GM19043 (cell line): ENCODE measurements at regions not wholly inside any gene's neighbourhood (a gene's known extent, or its start where the extent isn't known, plus 50 kb on each side); places are given as distances from the start of the nearest gene placed in this dataset.
A peak's percentile ranks its signal among the peaks of the same experiment; 100 is the strongest.

ENCODE experiments used
- ATAC-seq: cut with Tn5 transposase; IDR thresholded peaks from one replicate; pipeline ENCODE4 v1.9.1; 2021; ENCODE audit warnings: low read depth; ENCODE audit not compliant: unreplicated experiment

DNA sequence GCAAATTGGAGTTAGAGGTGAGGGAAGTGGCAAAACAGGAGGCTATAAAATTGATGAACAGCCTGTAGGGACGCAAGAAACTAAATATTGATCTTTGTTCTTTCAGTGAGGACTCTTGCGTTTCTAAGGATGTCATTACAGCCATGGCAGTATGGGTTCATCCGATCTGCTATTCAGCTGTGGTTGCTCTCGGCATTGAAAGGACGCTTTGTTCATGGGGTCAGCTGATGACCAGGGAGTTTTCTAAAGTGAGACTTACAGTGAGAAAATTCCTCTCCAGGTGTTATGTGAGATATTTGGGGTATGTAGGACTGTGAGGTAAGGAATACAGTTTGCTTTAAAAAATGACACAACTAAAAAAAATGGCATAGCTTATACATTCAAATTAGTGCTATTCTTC, 52.7 kb upstream of the PELI1 start:
- ATAC-seq, result no peak

GRCh38 chr2:64201151-64201550, 56.9 kb upstream of the PELI1 start:
- ATAC-seq, result no peak

- no peak for ATAC-seq
Observed at GRCh38 chr2:64202206-64202845, 58.1 kb upstream of the PELI1 start.

DNA sequence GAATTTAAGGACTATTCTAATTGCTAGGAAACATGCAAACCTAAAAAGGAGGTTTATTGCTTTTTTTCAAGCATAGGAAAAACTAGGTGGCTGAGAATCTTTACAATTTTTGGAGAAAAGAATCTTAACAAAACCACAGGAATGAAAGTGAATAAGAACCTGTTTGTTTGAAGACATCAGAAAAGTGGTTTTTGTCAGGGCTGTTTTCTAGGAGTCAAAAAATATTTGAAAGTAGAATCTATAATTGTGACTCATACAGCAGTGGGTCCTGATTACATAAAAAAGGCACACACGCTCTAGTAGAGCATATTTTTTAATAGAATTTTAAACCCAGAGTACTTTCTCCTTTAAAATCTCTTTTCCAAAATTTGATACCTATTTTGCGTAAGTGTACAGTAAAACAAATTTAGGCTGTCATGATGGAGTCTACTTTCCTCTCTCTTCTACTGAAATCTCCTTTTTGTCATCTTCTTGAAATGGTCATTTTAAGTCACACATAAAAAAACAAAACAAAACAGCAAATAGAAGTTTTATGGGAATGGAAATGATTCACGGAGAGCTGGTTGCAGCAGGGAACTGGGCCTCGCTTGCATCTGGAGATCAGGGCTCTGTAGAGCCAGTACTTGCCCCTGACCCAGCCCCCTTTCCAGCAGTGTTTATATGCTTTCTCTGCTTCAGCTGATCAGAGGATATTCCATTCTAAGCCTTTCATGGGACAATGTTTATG, 59.1 kb upstream of the PELI1 start:
- no peak for ATAC-seq

DNA sequence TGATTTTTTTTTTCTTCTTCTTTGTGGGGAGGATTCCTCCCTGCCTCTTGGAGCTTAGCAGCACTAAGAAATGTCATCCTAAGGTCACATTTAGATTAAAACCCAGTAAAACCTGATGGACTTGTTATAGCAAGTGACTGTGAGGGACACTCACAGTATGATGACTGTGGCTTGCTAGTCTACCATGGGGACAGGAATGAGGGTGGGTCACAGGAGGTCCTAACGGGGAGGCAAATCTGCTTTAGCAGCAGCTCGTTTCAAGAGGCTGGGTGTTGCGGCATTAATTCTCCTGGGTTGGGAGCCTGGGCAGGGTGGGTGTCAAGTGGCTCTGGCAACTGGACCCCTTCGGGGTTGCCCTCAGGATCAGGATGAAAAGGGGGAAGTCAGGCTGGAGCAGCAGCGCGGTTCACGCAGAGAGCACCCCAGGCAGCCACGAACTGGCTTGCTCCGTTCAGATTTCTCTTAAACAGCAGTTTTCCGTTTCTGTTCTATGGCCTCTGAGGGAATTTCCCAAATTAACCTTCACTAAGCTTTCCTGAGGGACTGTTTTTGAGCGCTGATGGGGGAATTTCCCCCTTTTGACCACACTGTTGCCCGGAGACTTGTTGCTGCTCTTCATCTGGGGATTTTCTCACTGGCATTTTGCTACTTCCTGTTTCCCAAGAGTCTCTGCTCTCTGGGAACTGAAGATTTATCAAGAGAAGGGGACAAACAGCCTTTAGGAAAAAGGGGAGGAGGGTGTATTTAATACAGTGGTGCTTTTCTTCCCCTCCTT, 59.8 kb upstream of the PELI1 start:
- ATAC-seq, result peak; percentile 52

DNA sequence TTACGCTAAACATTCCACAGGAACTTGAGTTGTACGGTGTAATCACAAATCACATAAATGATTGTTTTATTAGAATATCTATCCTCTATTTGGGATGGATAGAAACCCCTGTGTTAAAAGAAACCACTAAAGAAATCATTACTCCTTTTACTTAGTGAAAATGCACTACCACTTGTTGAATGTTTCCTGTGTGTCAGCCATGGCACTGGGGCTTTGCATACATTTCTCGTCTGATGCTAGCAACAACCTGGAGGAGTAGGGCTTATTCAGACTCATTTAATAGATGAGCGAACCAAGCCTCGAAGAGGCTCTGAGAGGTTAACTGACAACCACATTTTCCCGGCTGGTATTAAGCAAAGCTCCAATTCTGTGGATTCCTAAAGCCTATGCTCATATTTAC, 60.5 kb upstream of the PELI1 start:
- no peak for ATAC-seq

DNA sequence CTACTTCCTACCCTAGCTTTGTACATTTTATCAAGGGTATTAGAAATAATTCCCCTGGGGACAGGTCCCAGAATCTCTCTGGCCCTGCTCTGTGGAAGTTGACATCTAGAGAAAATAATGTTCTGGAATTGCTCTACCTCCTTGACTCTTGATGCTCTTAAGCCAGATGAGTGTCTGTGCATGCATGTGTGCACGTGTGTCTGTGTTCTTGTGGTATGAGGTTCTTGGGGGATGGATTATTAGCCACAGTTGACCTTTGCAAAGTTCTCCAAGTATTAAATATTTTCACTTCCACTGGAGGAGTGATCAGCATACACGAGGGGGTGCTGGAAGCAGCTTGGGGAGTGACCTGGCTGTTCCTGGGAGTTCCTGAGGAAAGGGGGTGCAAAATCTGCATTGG, 61.2 kb upstream of the PELI1 start:
- ATAC-seq, result no peak

DNA sequence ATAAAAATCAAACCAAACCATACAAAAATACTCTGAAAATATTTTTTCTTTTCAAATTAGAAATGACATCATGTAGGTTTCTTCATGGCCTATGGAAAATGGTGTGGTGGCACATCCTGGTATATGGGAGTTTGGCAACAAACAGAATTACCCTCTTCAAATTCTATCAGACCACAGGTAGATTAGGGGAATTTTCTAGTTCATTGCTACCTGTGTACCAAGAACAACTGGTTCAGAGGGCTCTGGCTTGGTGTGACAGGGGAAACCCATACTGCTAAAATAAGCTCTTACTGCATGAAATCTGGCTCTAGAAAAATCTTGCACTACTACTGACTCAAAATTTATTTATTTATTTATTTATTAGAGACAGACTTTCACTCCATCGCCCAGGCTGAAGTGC, 63.4 kb upstream of the PELI1 start:
- ATAC-seq, result no peak

DNA sequence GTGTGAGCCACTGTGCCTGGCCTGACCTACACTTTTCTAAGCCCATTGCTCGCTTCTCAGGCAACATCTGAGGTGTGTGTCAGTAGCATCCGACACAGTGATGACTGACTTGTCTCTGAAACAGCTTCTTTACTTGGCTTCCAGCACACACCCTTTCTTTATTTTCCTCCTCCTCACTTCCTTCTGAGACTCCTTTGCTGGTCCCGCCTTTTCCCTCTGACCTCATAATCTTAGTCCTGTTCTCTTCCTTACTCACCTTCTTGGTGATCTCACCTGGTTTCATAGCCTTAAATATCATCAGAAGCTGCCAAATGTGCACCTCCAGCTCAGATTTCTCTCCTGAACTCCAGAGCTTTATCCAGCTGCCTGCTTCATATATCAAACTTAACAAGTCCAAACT, 66.6 kb upstream of the PELI1 start:
- ATAC-seq, result no peak

DNA sequence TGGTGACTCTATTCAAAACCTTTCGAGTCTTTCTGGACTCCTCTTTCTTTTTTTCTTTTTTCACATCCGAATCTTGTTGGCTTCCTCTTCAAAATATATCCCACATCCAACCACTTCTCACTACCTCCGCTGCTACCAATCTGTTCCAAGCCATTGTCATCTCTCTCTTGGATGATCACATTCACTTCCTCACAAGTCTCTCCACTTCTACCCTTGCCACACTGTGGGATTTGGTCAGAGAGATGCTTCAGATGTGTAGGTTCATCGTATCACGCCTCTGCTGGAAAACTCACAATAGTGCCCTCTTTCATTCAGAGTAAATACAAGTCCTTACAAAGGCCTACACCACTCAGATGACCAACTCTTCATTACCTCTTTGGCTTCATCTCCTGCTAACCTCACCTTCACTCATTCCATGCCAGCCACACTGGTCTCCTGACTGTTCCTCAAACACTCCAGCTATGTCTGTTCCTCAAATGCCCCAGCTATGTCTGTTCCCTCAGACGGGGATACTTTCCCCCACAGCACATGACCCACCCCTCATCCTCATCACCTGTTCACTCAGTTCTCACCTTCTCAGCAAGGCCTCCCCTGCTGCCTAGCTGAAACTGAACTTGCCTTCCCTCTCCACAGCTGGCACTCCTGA, 67.2 kb upstream of the PELI1 start:
- no peak for ATAC-seq

DNA sequence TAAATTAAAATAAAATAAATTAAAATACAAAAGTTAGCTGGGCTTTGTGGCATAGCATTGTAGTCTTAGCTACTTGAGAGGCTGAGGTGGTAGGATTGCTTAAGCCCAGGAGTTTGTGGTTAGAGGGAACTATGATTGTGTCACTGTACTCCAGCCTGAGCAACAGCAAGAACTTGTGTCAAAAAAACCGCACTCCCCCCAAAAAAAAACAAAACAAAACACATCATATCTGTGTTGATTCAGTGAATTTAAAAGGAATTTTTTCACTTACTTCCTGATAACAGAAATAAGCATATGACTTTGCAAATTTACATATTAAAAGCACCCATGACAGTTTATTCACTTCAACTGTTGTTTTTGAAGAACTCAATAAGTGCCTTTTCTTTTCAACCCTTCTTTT, 68.1 kb upstream of the PELI1 start:
- no peak for ATAC-seq

DNA sequence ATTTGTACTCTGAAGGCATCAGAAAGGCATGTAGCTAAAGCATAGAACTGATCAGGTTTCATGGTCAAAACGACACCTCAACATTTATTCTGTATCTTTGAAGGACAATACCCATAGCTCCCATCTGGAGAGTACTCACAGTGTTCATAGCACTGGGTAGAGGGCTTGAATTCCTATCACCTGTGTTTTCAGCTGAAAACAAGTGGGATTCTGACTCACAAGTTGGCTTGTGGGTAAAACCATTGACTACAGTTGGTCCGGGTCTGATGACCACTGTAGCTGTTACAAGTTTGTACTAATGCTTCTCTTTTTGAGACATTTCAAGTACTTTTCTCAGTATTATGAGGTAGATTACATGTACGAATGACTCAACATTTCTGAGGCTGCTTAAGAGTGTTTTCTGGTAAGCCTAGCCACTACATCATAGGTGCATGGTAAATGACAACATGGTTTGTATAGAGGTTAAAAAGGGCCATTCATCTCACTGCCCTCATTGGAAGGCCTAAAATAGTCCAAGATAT, 68.6 kb upstream of the PELI1 start:
- ATAC-seq, result no peak

GRCh38 chr2:64213532-64214275, 69.5 kb upstream of the PELI1 start:
- peak; percentile 44 for ATAC-seq

- ATAC-seq, result peak; percentile 50
Observed at GRCh38 chr2:64214281-64215115, 70.3 kb upstream of the PELI1 start.

DNA sequence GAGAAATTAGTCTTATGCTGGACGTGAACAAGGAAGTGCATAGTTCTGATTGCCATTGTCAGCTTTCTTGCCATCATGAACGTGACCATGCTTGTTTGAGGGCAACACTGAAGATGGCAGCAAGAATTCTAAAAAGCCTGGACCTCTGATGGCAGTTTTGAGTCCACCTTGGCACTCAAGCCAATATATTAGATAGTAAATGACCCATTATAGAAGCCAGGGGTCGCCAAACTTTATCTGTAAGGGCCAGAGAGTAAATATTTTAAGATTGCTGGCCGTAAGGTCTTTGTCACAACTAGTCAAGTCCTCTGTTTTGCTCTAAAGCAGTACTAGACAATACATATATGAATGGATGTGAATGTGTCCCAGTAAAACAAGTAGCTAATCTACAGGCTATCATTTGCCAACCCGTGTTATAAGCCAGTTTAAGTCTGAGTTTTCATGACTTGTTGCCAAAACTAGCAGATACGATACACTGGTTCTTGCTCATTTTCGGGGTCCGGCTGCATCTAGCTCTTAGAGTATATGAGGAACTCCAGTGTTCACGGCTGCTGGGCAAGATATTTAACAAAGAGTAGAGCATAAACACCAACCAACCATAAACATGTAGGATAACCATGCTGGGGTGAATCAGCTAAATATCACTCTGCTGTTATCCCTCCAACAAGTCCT, 73.1 kb upstream of the PELI1 start:
- ATAC-seq, result no peak

DNA sequence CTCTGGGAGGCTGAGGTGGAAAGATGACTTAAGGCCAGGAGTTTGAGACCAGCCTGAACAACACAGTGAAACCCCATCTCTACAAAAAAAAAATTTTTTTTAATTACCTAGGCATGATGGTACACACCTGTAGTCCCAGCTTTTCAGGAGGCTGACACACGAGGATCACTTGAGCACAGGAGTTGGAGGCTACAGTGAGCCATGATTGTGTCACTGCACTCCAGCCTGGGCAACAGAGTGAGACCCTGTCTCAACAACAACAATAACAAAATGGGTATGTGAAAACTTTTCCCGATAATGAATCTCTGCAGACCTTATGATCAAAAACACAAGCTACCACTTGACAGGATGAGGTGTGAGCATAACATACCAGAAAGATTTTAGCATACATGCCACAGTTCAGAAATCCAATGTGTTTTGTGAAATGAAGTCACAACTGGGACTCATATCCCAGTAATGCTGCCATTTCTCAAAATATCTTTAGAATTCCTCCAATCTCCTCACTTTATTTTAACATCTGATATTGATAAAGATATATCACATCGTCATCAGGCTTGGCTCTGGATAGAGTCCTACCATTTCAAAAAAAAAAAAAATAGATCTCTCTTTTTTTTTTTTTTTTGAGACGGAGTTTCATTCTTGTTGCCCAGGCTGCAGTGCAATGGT, 74.0 kb upstream of the PELI1 start:
- no peak for ATAC-seq

DNA sequence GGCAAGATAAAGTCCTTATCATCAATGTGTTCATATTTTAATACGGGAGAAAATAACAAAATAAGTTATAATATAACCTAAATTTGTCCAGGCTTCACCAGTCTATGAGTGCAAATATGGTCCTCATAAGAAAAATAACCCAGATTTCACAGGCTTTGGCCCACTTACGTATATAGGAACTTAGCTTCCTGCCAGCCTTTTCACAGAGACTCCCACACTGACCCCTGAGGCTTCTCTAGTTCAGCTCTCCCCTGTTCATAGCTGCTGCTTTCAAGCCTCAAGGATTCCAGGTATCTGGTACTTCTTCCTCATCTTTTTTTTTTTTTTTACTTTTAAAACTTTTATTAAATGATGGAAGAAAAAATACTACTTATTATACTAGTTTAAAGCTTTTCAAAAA, 74.9 kb upstream of the PELI1 start:
- no peak for ATAC-seq

DNA sequence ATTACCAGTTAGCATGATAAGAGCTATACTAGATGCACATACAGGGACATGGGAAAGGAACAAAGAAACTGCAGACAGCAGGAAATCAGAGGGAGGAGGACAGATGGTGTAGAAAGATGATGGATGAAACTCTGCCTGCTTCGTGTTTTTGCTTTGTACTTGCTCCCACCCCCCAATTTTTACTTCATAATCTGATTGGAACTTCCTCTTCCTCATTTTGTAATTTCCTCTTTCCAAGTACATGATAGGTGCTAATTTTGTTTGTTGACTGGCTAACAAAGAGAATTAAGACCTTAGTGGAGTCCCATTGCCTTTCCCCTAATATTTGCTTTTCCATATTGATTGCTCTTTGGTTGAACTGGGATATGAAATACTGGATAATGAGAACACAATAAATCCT, 76.0 kb upstream of the PELI1 start:
- no peak for ATAC-seq
